Amniotic epithelial cell (primary cell): ENCODE measurements at regions not wholly inside any gene's neighbourhood (a gene's known extent, or its start where the extent isn't known, plus 50 kb on each side); places are given as distances from the start of the nearest gene placed in this dataset.
"Not testable (repeated sequence)": the region's sequence is repeated elsewhere in the genome, so short reads cannot be mapped to it uniquely, and the experiment has no call there.

ENCODE experiments used
- DNase-seq: peaks from one replicate; pipeline ENCODE4 v3.0.0-alpha.2; 2010; ENCODE audit warnings: low read depth

DNA sequence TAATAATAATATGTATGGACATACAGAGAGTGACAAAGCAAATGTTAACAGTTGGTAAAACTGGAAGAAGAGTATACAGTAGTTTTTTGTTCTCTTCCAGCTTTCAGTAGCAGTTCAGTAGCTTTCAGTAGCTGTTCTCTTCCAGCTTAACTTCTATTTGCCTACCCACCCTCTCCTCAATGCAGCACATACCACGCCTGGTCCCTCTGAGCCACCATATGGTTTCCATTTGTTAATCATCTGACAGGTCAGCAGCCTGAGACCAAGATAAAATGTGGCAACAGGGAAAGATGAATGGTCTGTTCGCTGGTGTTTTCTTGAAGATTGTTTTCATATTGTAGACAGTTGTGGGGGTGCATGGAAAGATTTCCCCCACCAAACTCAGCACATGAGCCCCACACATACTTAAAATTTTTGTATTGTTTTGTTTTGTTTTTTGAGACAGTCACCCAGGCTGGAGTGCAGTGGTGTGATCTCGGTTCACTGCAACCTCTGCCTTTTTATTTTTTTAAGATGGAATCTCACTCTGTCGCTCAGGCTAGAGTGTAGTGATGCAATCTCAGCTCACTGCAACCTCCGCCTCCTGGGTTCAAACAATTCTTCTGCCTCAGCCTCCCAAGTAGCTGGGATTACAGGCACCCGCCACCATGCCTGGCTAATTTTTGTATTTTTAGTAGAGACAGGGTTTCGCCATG is 56.8 kb downstream of the ATP6V0E2 start:
- not testable (repeated sequence) for DNase-seq

DNA sequence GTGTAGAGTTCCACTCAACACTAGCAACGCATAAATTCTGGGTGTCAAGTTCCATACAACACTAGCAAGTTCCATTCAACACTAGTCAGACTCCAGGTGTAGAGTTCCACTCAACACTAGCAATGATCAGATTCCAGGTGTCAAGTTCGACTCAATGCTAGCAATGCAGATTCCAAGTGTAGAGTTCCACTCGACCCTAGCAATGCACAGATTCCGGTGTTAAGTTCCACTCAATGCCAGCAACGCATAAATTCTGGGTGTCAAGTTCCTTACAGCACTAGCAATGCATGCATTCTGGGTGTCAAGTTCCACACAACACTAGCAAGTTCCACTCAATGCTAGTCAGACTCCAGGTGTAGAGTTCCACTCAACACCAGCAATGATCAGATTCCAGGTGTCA is 60.0 kb downstream of the ATP6V0E2 start:
- not testable (repeated sequence) for DNase-seq

DNA sequence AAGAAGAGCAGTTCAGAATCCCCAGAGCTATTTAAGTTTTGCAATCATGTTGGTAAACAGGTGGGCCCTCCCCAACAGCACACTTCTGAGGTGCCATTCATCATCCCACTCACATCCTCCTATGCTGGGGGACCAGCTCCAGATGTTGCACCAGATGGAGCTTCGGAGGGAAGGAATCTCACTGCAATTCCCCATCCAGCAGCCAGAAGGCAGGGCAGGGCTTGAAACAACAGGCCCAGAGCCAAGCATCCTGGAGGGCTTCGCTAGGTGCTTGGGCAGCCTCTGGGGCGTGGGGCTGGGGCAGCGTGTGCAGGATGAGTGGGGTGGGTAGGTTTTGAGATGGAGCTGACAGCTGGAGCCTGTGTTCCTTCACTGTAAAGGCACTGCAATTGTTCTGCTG is 73.6 kb downstream of the ATP6V0E2 start:
- not testable (repeated sequence) for DNase-seq

DNA sequence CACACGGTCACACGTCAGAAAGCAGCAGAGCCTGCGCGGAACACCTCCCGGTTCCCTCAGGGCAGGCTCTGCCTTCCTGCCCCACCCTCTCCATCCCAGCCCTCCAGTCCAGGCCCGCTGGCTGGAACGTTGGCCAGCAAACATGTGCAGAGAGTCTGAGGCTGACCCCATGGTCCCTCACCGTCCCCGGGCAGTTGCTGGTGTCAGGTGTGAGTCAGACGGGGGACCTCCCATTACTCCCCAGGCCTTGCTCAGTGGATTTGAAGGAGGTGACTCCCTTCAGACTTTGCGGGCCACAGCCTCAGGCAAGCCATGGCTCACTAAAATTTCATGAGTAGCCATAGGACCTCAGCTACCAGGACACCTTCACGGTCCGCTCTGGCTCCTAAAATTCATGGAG is 74.7 kb downstream of the ATP6V0E2 start:
- not testable (repeated sequence) for DNase-seq

- DNase-seq = not testable (repeated sequence)
Measured at GRCh38 chr7:149949863-149950577, 76.3 kb downstream of the ATP6V0E2 start.

DNA sequence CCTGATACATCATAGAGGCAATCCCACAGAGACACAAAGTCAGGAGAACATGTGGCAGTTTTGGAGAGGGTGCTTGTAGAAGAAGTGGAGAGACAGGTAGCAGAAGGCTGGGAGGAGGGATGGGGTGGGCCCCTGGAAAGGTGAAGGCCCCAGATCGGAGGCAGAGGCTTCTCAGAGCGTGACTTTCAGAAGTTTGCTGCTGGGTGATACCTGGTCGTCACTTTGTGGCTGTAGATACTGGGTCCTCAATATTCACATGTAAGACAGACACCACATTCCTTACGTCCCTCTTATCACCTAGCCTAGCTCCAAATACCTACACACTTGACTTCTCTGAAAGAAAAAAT is 76.8 kb downstream of the ATP6V0E2 start:
- not testable (repeated sequence) for DNase-seq

- DNase-seq = not testable (repeated sequence)
Measured at GRCh38 chr7:149951579-149951978, 77.8 kb downstream of the ATP6V0E2 start.

DNA sequence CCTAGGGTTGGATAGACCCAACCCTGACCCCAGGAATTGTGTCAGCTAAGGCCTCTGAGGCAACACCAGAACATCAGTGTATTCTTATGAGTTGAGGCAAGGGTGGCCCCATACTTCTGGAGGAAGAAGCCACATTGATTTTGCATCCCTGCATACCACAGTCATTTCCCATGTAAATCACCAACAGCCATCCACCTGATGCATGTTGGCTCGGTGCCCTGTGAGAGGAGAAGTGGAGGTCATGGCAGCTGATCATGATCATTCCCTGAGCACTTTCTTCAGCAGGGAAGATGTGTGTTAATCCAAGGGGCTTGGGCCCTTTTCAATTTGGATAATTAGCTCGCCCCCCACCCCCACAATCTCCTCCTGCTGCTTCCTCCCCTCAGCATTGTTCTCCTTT is 85.1 kb downstream of the ATP6V0E2 start:
- DNase-seq = not testable (repeated sequence)

DNA sequence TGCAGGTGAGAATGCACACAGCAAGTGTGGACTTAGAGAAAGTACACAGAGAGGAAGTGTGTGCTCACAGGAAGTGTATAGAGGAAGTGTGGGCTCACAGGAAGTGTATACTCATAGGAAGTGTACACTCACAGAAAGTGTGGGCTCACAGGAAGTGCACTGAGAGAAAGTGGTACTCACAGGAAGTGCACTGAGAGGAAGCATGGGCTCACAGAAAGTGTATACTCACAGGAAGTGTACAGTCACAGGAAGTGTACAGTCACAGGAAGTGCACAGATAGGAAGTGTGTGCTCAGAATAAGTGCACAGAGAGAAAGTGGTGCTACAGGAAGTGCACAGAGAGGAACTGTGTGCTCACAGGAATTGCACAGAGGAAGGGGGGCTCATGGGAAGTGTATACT is 87.1 kb downstream of the ATP6V0E2 start:
- not testable (repeated sequence) for DNase-seq

GRCh38 chr7:149961878-149962277 is 88.1 kb downstream of the ATP6V0E2 start:
- not testable (repeated sequence) for DNase-seq

DNA sequence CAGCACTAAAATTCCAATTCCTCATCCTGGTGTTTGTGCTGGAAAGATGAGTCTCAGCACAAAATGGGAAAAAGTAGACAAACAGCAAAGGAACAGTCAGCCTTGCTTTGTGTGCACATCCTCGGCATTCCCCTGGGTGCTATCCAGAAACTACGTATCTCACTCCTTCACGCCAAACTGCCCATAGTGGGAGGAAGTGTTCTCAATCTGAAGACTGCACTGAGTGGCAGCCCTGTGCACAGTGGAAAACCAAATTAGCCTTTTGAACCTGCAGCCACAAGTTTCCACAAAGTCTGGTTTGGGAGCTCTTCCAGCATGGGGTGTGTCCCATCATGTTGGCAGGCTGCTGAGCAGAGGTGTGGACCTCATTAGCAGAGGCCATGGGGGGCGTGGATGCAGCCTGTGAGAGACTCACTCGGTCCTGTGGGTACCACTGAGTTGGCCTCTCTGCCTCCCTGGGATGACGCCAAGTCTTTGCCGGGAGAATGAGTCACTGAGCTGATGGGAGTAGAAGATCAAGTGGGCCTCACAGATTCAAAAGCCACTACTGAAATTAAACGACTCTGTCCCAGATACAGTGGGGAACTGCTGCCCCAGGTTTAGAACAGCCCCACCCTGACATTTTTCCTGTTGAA is 89.0 kb downstream of the ATP6V0E2 start:
- DNase-seq = not testable (repeated sequence)

DNA sequence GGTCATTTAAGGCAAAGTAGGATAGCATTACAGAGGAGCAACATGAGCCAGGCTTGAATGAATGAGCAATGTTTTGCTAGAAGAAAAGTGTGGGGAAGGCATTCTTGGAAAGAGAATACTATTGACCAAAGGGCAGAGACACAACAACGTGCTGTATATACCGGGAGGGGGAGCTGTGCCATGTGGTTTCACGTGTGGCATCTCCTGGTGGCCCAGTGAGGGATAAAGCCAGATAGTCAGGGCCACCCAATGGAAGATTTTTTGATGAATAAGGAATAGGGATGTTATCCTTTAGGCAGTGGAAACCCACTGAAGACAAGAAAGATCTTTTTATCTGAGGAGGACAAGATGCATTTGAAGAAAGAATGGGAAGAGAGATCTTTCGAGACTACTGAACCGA is 90.2 kb downstream of the ATP6V0E2 start:
- DNase-seq = not testable (repeated sequence)

DNA sequence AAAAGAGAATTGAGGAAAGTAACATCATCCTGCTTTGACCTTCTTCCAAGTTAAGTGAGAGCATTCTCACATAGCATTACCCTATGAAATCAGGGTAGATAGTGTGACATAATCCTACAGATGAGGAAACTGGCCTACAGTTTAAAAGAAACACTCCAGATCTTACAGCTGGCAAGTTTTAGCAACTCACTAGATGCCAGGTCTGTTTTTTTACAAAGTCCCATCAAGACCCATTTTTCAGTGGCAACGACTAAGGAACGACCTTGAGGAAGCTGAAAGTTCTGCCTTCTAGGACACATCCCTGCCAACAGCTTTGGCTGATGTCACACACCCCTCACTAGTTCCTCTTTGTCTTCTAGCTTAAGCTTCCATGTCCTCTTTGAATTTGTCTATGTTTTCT is 92.7 kb downstream of the ATP6V0E2 start:
- DNase-seq = not testable (repeated sequence)

- DNase-seq = not testable (repeated sequence)
Measured at GRCh38 chr7:149972977-149973376, 99.2 kb downstream of the ATP6V0E2 start.

GRCh38 chr7:149973681-149974080 is 99.9 kb downstream of the ATP6V0E2 start:
- not testable (repeated sequence) for DNase-seq

GRCh38 chr7:149975608-149976007 is 101.8 kb downstream of the ATP6V0E2 start:
- not testable (repeated sequence) for DNase-seq

DNA sequence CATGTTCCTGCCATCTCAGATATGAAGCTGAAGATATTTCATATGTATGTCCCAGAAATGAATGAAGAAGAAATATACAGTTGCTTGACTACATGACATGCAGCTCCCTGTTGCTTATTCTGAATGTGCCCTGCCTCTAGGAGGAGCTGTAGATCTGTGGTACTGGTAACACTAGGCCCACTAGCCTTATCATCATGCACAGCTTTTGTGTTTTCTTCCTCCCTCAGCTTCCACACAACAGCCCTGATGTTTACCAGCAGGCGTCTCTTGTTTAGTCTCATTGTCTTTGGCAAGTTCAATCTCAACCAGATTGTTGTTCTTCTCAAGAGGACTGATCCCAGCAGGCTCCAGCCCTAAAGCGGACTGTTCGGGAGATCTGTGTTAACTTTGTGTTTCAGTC is 104.8 kb downstream of the ATP6V0E2 start:
- DNase-seq = not testable (repeated sequence)

GRCh38 chr7:149978944-149979343 is 105.2 kb downstream of the ATP6V0E2 start:
- not testable (repeated sequence) for DNase-seq

GRCh38 chr7:149982537-149983112 is 108.9 kb downstream of the ATP6V0E2 start:
- DNase-seq = not testable (repeated sequence)

- DNase-seq = not testable (repeated sequence)
Measured at GRCh38 chr7:149986866-149987265, 113.1 kb downstream of the ATP6V0E2 start.

DNA sequence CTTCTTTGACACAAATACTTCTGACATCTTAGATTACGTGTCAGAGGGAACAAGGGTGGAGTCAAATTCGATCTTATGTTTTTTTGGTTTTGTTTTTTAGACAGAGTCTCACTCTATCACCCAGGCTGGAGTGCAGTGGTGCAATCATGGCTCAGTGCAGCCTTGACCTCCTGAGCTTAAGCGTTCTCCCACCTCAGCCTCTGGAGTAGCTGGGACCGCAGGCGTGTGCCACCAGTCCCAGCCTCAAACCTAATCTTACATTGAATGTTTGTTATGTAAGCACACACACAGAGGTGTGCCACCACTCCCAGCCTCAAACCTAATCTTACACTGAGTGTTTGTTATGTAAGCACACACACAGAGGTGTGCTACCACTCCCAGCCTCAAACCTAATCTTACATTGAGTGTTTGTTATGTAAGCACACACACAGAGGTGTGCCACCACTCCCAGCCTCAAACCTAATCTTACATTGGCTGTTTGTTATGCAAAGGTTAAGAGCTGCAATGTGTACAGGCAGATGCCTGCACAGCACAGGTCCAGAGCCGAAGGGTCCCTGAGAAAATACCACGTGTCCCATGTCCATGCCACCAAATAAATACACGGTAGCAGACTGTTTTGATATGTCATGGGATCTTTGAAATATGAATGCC is 118.0 kb downstream of the ATP6V0E2 start:
- DNase-seq = not testable (repeated sequence)

GRCh38 chr7:149992366-149992765 is 118.6 kb downstream of the ATP6V0E2 start:
- not testable (repeated sequence) for DNase-seq
